ENCODE measurements at regions not wholly inside any gene's neighbourhood (a gene's known extent, or its start where the extent isn't known, plus 50 kb on each side); places are given as distances from the start of the nearest gene placed in this dataset.

DNA sequence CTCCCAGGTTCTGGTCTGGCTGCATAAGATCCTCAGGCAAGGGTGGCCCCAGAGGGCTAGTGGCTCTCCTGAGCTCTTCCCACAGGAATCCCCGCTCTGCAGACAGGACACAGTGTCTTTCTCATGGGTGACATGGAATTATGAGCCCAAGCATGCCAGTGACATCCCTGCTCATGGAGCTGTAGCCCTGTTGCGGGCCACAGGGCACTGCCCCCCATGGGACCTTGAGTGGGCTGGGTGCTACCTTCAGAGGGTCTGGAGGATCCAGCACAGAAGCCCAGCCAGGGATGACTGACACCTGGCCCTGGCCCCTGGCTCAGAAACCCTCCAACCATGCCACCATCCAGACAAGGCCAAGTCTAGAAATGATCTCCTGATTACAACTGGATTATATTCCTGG, 657.5 kb upstream of the DEFB115 start:
- no peak overlapping the region for H3K4me3 ChIP-seq (ENCODE audit: low read length in 2 of 2)
- no peaks in the 10 kb centered on the region for H3K79me1 ChIP-seq (ENCODE audit: low read depth, low read length)
- no peaks in the 10 kb centered on the region for H3K36me3 ChIP-seq (replicated peaks in 1 of 2; ENCODE audit: control insufficient read depth in 2 of 2, insufficient read depth in 2 of 2, low read length in 2 of 2)
- no peak overlapping the region for H3K9ac ChIP-seq (ENCODE audit: low read depth, low read length, poor library complexity)
- H3K9me3 ChIP-seq (replicated peaks in 1 of 2; ENCODE audit: control insufficient read depth in 2 of 2, insufficient read depth in 1 of 2, low read depth in 1 of 2, low read length in 2 of 2): peaks cover 0 to 9% of the 10 kb centered on the region in 2 donors
- H3K4me1 ChIP-seq (ENCODE audit: control insufficient read depth in 2 of 2, insufficient read depth in 1 of 2, low read depth in 1 of 2, low read length in 2 of 2): no peaks in the 10 kb centered on the region
- no peak overlapping the region for H2BK5ac ChIP-seq (ENCODE audit: low read length)
- no CpG with 5 or more reads among the region's 2 CpGs for WGBS, 2 donors (ENCODE audit: extremely low coverage in 2 of 2, insufficient read length in 2 of 2, insufficient replicate concordance in 1 of 2)
- no peak for DNase-seq (ENCODE audit: low spot score)
- no peak overlapping the region for H3K4ac ChIP-seq (ENCODE audit: low read length)
- H3K4me2 ChIP-seq (ENCODE audit: insufficient read depth, low read length, poor library complexity, severe bottlenecking): no peak overlapping the region
- H3K27me3 ChIP-seq (ENCODE audit: control insufficient read depth in 3 of 3, insufficient read depth in 3 of 3, low read depth in 1 of 3, low read length in 3 of 3): no peaks in the 10 kb centered on the region
- H2BK15ac ChIP-seq (ENCODE audit: low read length): no peak overlapping the region
- H3K27ac ChIP-seq (replicated peaks; ENCODE audit: low read length): no peak overlapping the region
- no peak overlapping the region for H2AFZ ChIP-seq (ENCODE audit: low read length)
- H2BK120ac ChIP-seq (ENCODE audit: low read depth, low read length): no peak overlapping the region
- H3K14ac ChIP-seq (ENCODE audit: low read length): no peak overlapping the region
- no peak overlapping the region for H3K23ac ChIP-seq (ENCODE audit: low read depth, low read length, poor library complexity)
- H4K8ac ChIP-seq (ENCODE audit: low read depth, low read length): no peak overlapping the region
- H3K18ac ChIP-seq (ENCODE audit: low read length): no peak overlapping the region
- no peak overlapping the region for H2BK12ac ChIP-seq (ENCODE audit: low read length)
- no peak overlapping the region for H4K91ac ChIP-seq (ENCODE audit: low read depth, low read length, poor library complexity)
- H2AK5ac ChIP-seq (ENCODE audit: low read depth, low read length): no peak overlapping the region

DNA sequence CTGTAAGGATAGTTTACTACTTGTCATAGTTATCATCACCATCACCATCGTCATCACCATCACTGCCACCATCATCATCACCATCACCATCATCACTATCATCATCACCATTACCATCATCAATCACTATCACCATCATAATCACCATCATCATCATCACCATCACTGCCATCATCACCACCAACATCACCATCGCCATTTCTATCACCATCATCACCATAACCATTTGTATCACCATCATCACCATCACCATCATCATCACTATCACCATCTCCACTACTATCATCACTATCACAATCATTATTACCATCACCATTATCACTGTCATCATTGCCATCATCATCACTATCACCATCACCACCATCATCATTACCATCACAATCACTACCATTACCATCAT, 655.5 kb upstream of the DEFB115 start:
- H3K4me2 ChIP-seq (ENCODE audit: insufficient read depth, low read length, poor library complexity, severe bottlenecking): no peak overlapping the region
- no peaks in the 10 kb centered on the region for H3K36me3 ChIP-seq (replicated peaks in 1 of 2; ENCODE audit: control insufficient read depth in 2 of 2, insufficient read depth in 2 of 2, low read length in 2 of 2)
- H3K27ac ChIP-seq (replicated peaks; ENCODE audit: low read length): no peak overlapping the region
- H4K8ac ChIP-seq (ENCODE audit: low read depth, low read length): no peak overlapping the region
- DNase-seq (ENCODE audit: low spot score): no peak
- H3K9me3 ChIP-seq (replicated peaks in 1 of 2; ENCODE audit: control insufficient read depth in 2 of 2, insufficient read depth in 1 of 2, low read depth in 1 of 2, low read length in 2 of 2): peaks cover 0 to 3% of the 10 kb centered on the region in 2 donors
- H2AFZ ChIP-seq (ENCODE audit: low read length): no peak overlapping the region
- H3K27me3 ChIP-seq (ENCODE audit: control insufficient read depth in 3 of 3, insufficient read depth in 3 of 3, low read depth in 1 of 3, low read length in 3 of 3): no peaks in the 10 kb centered on the region
- no peak overlapping the region for H2BK12ac ChIP-seq (ENCODE audit: low read length)
- H3K4ac ChIP-seq (ENCODE audit: low read length): no peak overlapping the region
- H2AK5ac ChIP-seq (ENCODE audit: low read depth, low read length): no peak overlapping the region
- no peak overlapping the region for H3K18ac ChIP-seq (ENCODE audit: low read length)
- no peak overlapping the region for H3K4me3 ChIP-seq (ENCODE audit: low read length in 2 of 2)
- no peak overlapping the region for H2BK5ac ChIP-seq (ENCODE audit: low read length)
- 100% methylated on average over 1 of the region's 2 CpGs; no CpG with 5 or more reads in 1 of the 2 donors for WGBS, 2 donors (ENCODE audit: extremely low coverage in 2 of 2, insufficient read length in 2 of 2, insufficient replicate concordance in 1 of 2)
- no peaks in the 10 kb centered on the region for H3K4me1 ChIP-seq (ENCODE audit: control insufficient read depth in 2 of 2, insufficient read depth in 1 of 2, low read depth in 1 of 2, low read length in 2 of 2)
- no peak overlapping the region for H3K14ac ChIP-seq (ENCODE audit: low read length)
- H3K9ac ChIP-seq (ENCODE audit: low read depth, low read length, poor library complexity): no peak overlapping the region
- no peaks in the 10 kb centered on the region for H3K79me1 ChIP-seq (ENCODE audit: low read depth, low read length)
- no peak overlapping the region for H2BK120ac ChIP-seq (ENCODE audit: low read depth, low read length)
- no peak overlapping the region for H2BK15ac ChIP-seq (ENCODE audit: low read length)
- H4K91ac ChIP-seq (ENCODE audit: low read depth, low read length, poor library complexity): no peak overlapping the region
- H3K23ac ChIP-seq (ENCODE audit: low read depth, low read length, poor library complexity): no peak overlapping the region

DNA sequence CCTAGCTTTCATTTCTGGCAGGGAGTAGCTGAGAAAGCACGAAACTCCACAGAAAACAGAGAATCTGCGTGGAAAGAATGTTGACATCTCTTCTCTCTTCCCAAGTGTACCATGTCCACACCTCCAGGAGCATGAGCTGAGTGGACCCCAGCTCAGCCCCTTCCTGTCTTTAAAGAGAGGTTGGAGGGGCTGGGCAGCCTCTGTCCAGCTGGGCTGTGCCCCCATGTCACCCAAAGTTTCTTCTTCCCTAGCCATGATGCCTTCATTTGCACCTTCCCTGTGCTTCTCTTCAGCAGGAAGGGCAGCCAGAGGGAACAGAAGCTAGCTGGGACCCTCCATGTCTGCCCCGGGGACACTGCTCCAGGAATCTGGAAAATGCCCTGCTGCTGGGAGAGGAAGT, 655.0 kb upstream of the DEFB115 start:
- no CpG with 5 or more reads among the region's 3 CpGs for WGBS, 2 donors (ENCODE audit: extremely low coverage in 2 of 2, insufficient read length in 2 of 2, insufficient replicate concordance in 1 of 2)
- Histone ChIP-seq H3K9me3 (replicated peaks in 1 of 2; ENCODE audit: control insufficient read depth in 2 of 2, insufficient read depth in 1 of 2, low read depth in 1 of 2, low read length in 2 of 2) (peaks cover 0 to 1% of the 10 kb centered on the region in 2 donors), H3K4me1 (ENCODE audit: control insufficient read depth in 2 of 2, insufficient read depth in 1 of 2, low read depth in 1 of 2, low read length in 2 of 2) (no peaks in the 10 kb centered on the region), H3K4me3 (ENCODE audit: low read length in 2 of 2) (no peak overlapping the region), H3K4ac (ENCODE audit: low read length) (no peak overlapping the region), H2BK12ac (ENCODE audit: low read length) (no peak overlapping the region), H3K27me3 (ENCODE audit: control insufficient read depth in 3 of 3, insufficient read depth in 3 of 3, low read depth in 1 of 3, low read length in 3 of 3) (no peaks in the 10 kb centered on the region), H3K18ac (ENCODE audit: low read length) (no peak overlapping the region), H3K23ac (ENCODE audit: low read depth, low read length, poor library complexity) (no peak overlapping the region), H2AK5ac (ENCODE audit: low read depth, low read length) (no peak overlapping the region), H2BK15ac (ENCODE audit: low read length) (no peak overlapping the region), H2BK120ac (ENCODE audit: low read depth, low read length) (no peak overlapping the region), H3K79me1 (ENCODE audit: low read depth, low read length) (no peaks in the 10 kb centered on the region), H4K91ac (ENCODE audit: low read depth, low read length, poor library complexity) (no peak overlapping the region), H3K14ac (ENCODE audit: low read length) (no peak overlapping the region), H3K27ac (replicated peaks; ENCODE audit: low read length) (no peak overlapping the region), H2AFZ (ENCODE audit: low read length) (no peak overlapping the region), H3K9ac (ENCODE audit: low read depth, low read length, poor library complexity) (no peak overlapping the region), H3K4me2 (ENCODE audit: insufficient read depth, low read length, poor library complexity, severe bottlenecking) (no peak overlapping the region), H2BK5ac (ENCODE audit: low read length) (no peak overlapping the region), H4K8ac (ENCODE audit: low read depth, low read length) (no peak overlapping the region), H3K36me3 (replicated peaks in 1 of 2; ENCODE audit: control insufficient read depth in 2 of 2, insufficient read depth in 2 of 2, low read length in 2 of 2) (no peaks in the 10 kb centered on the region)
- no peak for DNase-seq (ENCODE audit: low spot score)

DNA sequence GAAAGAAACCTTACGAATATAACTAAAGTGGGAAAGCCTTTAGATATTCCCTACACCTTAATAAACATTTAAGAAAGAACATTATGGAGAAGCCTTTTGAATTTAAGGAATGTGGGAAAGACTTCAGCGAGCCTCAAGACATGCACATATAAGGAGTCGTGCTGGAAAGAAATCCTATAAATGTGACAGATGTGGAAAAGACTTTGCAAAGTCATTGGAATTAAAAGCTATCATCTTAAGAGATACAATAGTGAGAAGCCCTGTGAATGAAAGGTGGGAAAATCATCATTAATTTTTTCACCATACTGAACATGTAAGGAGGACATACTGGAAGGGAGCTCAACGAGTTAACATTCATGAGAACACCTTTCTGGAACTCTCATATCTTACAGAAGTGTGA, 650.5 kb upstream of the DEFB115 start:
- Histone ChIP-seq H2BK120ac (ENCODE audit: low read depth, low read length) (no peak overlapping the region), H3K79me1 (ENCODE audit: low read depth, low read length) (no peaks in the 10 kb centered on the region), H3K9ac (ENCODE audit: low read depth, low read length, poor library complexity) (no peak overlapping the region), H3K27ac (replicated peaks; ENCODE audit: low read length) (no peak overlapping the region), H3K4me2 (ENCODE audit: insufficient read depth, low read length, poor library complexity, severe bottlenecking) (no peak overlapping the region), H3K14ac (ENCODE audit: low read length) (no peak overlapping the region), H3K23ac (ENCODE audit: low read depth, low read length, poor library complexity) (no peak overlapping the region), H2AFZ (ENCODE audit: low read length) (no peak overlapping the region), H2BK12ac (ENCODE audit: low read length) (no peak overlapping the region), H3K4ac (ENCODE audit: low read length) (no peak overlapping the region), H3K27me3 (ENCODE audit: control insufficient read depth in 3 of 3, insufficient read depth in 3 of 3, low read depth in 1 of 3, low read length in 3 of 3) (no peaks in the 10 kb centered on the region), H3K18ac (ENCODE audit: low read length) (no peak overlapping the region), H3K4me1 (ENCODE audit: control insufficient read depth in 2 of 2, insufficient read depth in 1 of 2, low read depth in 1 of 2, low read length in 2 of 2) (no peaks in the 10 kb centered on the region), H3K36me3 (replicated peaks in 1 of 2; ENCODE audit: control insufficient read depth in 2 of 2, insufficient read depth in 2 of 2, low read length in 2 of 2) (no peaks in the 10 kb centered on the region), H2BK15ac (ENCODE audit: low read length) (no peak overlapping the region), H4K91ac (ENCODE audit: low read depth, low read length, poor library complexity) (no peak overlapping the region), H3K4me3 (ENCODE audit: low read length in 2 of 2) (no peak overlapping the region), H2BK5ac (ENCODE audit: low read length) (no peak overlapping the region), H4K8ac (ENCODE audit: low read depth, low read length) (no peak overlapping the region), H2AK5ac (ENCODE audit: low read depth, low read length) (no peak overlapping the region), H3K9me3 (replicated peaks in 1 of 2; ENCODE audit: control insufficient read depth in 2 of 2, insufficient read depth in 1 of 2, low read depth in 1 of 2, low read length in 2 of 2) (peaks cover 0 to 3% of the 10 kb centered on the region in 2 donors)
- no CpG with 5 or more reads among the region's 4 CpGs for WGBS, 2 donors (ENCODE audit: extremely low coverage in 2 of 2, insufficient read length in 2 of 2, insufficient replicate concordance in 1 of 2)
- no peak for DNase-seq (ENCODE audit: low spot score)
